Neuronal stem cell (in vitro differentiated cells): ENCODE measurements at regions not wholly inside any gene's neighbourhood (a gene's known extent, or its start where the extent isn't known, plus 50 kb on each side); places are given as distances from the start of the nearest gene placed in this dataset.

Experiments used
- DNase-seq: peaks from one replicate; pipeline ENCODE4 v3.0.0-alpha.2; 2013; ENCODE audit warnings: low spot score
- H2AFZ ChIP-seq: one replicate; pipeline ENCODE4 v1.6.1; 2013; ENCODE audit warnings: mild to moderate bottlenecking, low read length, inconsistent platforms
- H2AK5ac ChIP-seq: 2 replicates; pipeline ENCODE4 v1.6.1; 2013; ENCODE audit warnings: low read depth, mild to moderate bottlenecking, inconsistent platforms, low read length, moderate library complexity, mixed read lengths
- H2BK120ac ChIP-seq: 2 replicates; pipeline ENCODE4 v1.6.1; 2013; ENCODE audit warnings: low read depth, mild to moderate bottlenecking, inconsistent platforms, low read length, moderate library complexity, mixed read lengths
- H2BK12ac ChIP-seq: one replicate; pipeline ENCODE4 v1.6.1; 2013; ENCODE audit warnings: low read length, inconsistent platforms
- H2BK15ac ChIP-seq: 2 replicates; pipeline ENCODE4 v1.6.1; 2013; ENCODE audit warnings: mild to moderate bottlenecking, low read length, inconsistent platforms, mixed read lengths
- H2BK5ac ChIP-seq: one replicate; pipeline ENCODE4 v1.6.1; 2013; ENCODE audit warnings: inconsistent platforms, mild to moderate bottlenecking, low read length, moderate library complexity
- H3K14ac ChIP-seq: one replicate; pipeline ENCODE4 v1.6.1; 2013; ENCODE audit warnings: low read length, inconsistent platforms
- H3K18ac ChIP-seq: 2 replicates; pipeline ENCODE4 v1.6.1; 2013; ENCODE audit warnings: low read length, inconsistent platforms
- H3K23ac ChIP-seq: 2 replicates; pipeline ENCODE4 v1.6.1; 2013; ENCODE audit warnings: low read depth, mild to moderate bottlenecking, mixed read lengths, low read length, inconsistent platforms; ENCODE audit not compliant: poor library complexity
- H3K27ac ChIP-seq: replicated peaks from 3 replicates; pipeline ENCODE4 v1.5.1; 2013; ENCODE audit warnings: low read length, inconsistent platforms
- H3K27me3 ChIP-seq, 3 experiments: 2 replicates each; pipeline ENCODE4 v1.6.1; 2013; ENCODE audit warnings: low read length in 3 of 3, mild to moderate bottlenecking in 2 of 3, inconsistent platforms in 1 of 3, low read depth in 1 of 3, mixed read lengths in 1 of 3, moderate library complexity in 1 of 3; ENCODE audit not compliant: control insufficient read depth in 3 of 3, insufficient read depth in 3 of 3
- H3K36me3 ChIP-seq, 2 donors: replicated peaks in 1 of 2; 2 replicates each; pipeline ENCODE4 v1.6.1; 2013; ENCODE audit warnings: low read length in 2 of 2; ENCODE audit not compliant: control insufficient read depth in 2 of 2, insufficient read depth in 2 of 2
- H3K4ac ChIP-seq: 2 replicates; pipeline ENCODE4 v1.6.1; 2013; ENCODE audit warnings: inconsistent platforms, mild to moderate bottlenecking, low read length, moderate library complexity
- H3K4me1 ChIP-seq, 2 donors: 1 replicate in 1 of 2; 2 replicates in 1 of 2; pipeline ENCODE4 v1.6.1; 2013; ENCODE audit warnings: low read length in 2 of 2, low read depth in 1 of 2; ENCODE audit not compliant: control insufficient read depth in 2 of 2, insufficient read depth in 1 of 2
- H3K4me2 ChIP-seq: one replicate; pipeline ENCODE4 v1.6.1; 2013; ENCODE audit warnings: mild to moderate bottlenecking, low read length, inconsistent platforms; ENCODE audit not compliant: insufficient read depth, poor library complexity, severe bottlenecking
- H3K4me3 ChIP-seq, 2 donors: 2 replicates each; pipeline ENCODE4 v1.5.1; 2013; ENCODE audit warnings: low read length in 2 of 2, mild to moderate bottlenecking in 2 of 2, inconsistent platforms in 1 of 2, moderate library complexity in 1 of 2
- H3K79me1 ChIP-seq: one replicate; pipeline ENCODE4 v1.6.1; 2013; ENCODE audit warnings: low read depth, mild to moderate bottlenecking, inconsistent platforms, low read length, moderate library complexity
- H3K9ac ChIP-seq: one replicate; pipeline ENCODE4 v1.6.1; 2013; ENCODE audit warnings: mild to moderate bottlenecking, low read depth, low read length, inconsistent platforms; ENCODE audit not compliant: poor library complexity
- H3K9me3 ChIP-seq, 2 donors: replicated peaks in 1 of 2; 2 replicates each; pipeline versions ENCODE3 to v1.6.1; 2013; ENCODE audit warnings: low read length in 2 of 2, mild to moderate bottlenecking in 2 of 2, inconsistent platforms in 1 of 2, low read depth in 1 of 2, mixed read lengths in 1 of 2, moderate library complexity in 1 of 2; ENCODE audit not compliant: control insufficient read depth in 2 of 2, insufficient read depth in 1 of 2
- H4K8ac ChIP-seq: one replicate; pipeline ENCODE4 v1.6.1; 2013; ENCODE audit warnings: low read depth, mild to moderate bottlenecking, inconsistent platforms, low read length, moderate library complexity
- H4K91ac ChIP-seq: one replicate; pipeline ENCODE4 v1.6.1; 2013; ENCODE audit warnings: low read length, low read depth, mild to moderate bottlenecking, inconsistent platforms; ENCODE audit not compliant: poor library complexity
- WGBS, 2 donors: extraction: QIAGEN DNeasy Blood & Tissue Kit; methylation state at CpG; one replicate each; pipeline ENCODE4 v1.1.7; 2013; ENCODE audit warnings: missing lambda C conversion rate in 2 of 2, mixed read lengths in 1 of 2; ENCODE audit not compliant: insufficient read length in 2 of 2, insufficient replicate concordance in 1 of 2; ENCODE audit errors: extremely low coverage in 2 of 2; 5-methylcytosine and 5-hydroxymethylcytosine counted together

GRCh38 chr16:59369523-59369922 lies 635.4 kb upstream of the GOT2 start:
- Histone ChIP-seq H3K4me1 (no peaks in the 10 kb centered on the region), H4K91ac (no peak overlapping the region)

GRCh38 chr16:59368586-59368985 lies 634.5 kb upstream of the GOT2 start:
- H3K79me1 ChIP-seq = no peaks in the 10 kb centered on the region
- no peaks in the 10 kb centered on the region for H3K36me3 ChIP-seq
- H3K27me3 ChIP-seq = no peaks in the 10 kb centered on the region
- no peak overlapping the region for H3K27ac ChIP-seq
- no peak overlapping the region for H2BK15ac ChIP-seq
- no peak overlapping the region for H3K4me2 ChIP-seq
- H3K18ac ChIP-seq = no peak overlapping the region
- H3K23ac ChIP-seq = no peak overlapping the region
- no peak overlapping the region for H2AK5ac ChIP-seq
- H2BK120ac ChIP-seq = no peak overlapping the region
- no peak overlapping the region for H2BK12ac ChIP-seq
- no CpG with 5 or more reads among the region's 6 CpGs for WGBS, 2 donors
- H4K91ac ChIP-seq = no peak overlapping the region
- H4K8ac ChIP-seq = no peak overlapping the region
- no peaks in the 10 kb centered on the region for H3K9me3 ChIP-seq
- no peak overlapping the region for H3K4ac ChIP-seq
- no peak overlapping the region for H3K14ac ChIP-seq
- H3K9ac ChIP-seq = no peak overlapping the region
- no peak overlapping the region for H2BK5ac ChIP-seq
- no peak for DNase-seq
- H3K4me3 ChIP-seq = no peak overlapping the region
- H2AFZ ChIP-seq = no peak overlapping the region
- H3K4me1 ChIP-seq = no peaks in the 10 kb centered on the region

More at GRCh38 chr16:59369523-59369922, 635.4 kb upstream of the GOT2 start:
- H3K4me2 ChIP-seq = no peak overlapping the region
- no peak overlapping the region for H2BK120ac ChIP-seq
- H3K9me3 ChIP-seq = no peaks in the 10 kb centered on the region
- no peak overlapping the region for H2BK15ac ChIP-seq
- no peak overlapping the region for H2BK5ac ChIP-seq
- DNase-seq = no peak
- no peak overlapping the region for H3K4me3 ChIP-seq
- no peak overlapping the region for H3K4ac ChIP-seq
- no peaks in the 10 kb centered on the region for H3K27me3 ChIP-seq
- H3K18ac ChIP-seq = no peak overlapping the region
- H3K36me3 ChIP-seq = no peaks in the 10 kb centered on the region
- no peak overlapping the region for H3K9ac ChIP-seq
- no peak overlapping the region for H3K23ac ChIP-seq
- no peak overlapping the region for H3K27ac ChIP-seq
- no peaks in the 10 kb centered on the region for H3K79me1 ChIP-seq
- no CpG with 5 or more reads among the region's 5 CpGs for WGBS, 2 donors
- H4K8ac ChIP-seq = no peak overlapping the region
- no peak overlapping the region for H2AK5ac ChIP-seq
- H2AFZ ChIP-seq = no peak overlapping the region
- H3K14ac ChIP-seq = no peak overlapping the region
- H2BK12ac ChIP-seq = no peak overlapping the region

GRCh38 chr16:59356709-59357108 lies 622.6 kb upstream of the GOT2 start:
- Histone ChIP-seq H3K23ac (no peak overlapping the region), H3K79me1 (no peaks in the 10 kb centered on the region), H3K9me3 (no peaks in the 10 kb centered on the region), H2BK12ac (no peak overlapping the region), H3K36me3 (no peaks in the 10 kb centered on the region), H3K27me3 (no peaks in the 10 kb centered on the region), H3K4ac (no peak overlapping the region), H3K27ac (no peak overlapping the region), H2BK5ac (no peak overlapping the region), H3K4me3 (no peak overlapping the region), H2AK5ac (no peak overlapping the region), H2BK15ac (no peak overlapping the region), H3K14ac (no peak overlapping the region), H3K9ac (no peak overlapping the region), H3K4me1 (peaks cover 0 to 3% of the 10 kb centered on the region in 2 donors), H4K8ac (no peak overlapping the region), H2AFZ (no peak overlapping the region), H2BK120ac (no peak overlapping the region), H3K4me2 (no peak overlapping the region), H3K18ac (no peak overlapping the region), H4K91ac (no peak overlapping the region)
- no CpG with 5 or more reads among the region's 1 CpG for WGBS, 2 donors
- no peak for DNase-seq

GRCh38 chr16:59356144-59356543 lies 622.0 kb upstream of the GOT2 start:
- WGBS, 2 donors = no CpG with 5 or more reads among the region's 5 CpGs

More at GRCh38 chr16:59356144-59356543, 622.0 kb upstream of the GOT2 start:
- Histone ChIP-seq H3K18ac (no peak overlapping the region), H2BK12ac (no peak overlapping the region), H4K91ac (no peak overlapping the region), H3K79me1 (no peaks in the 10 kb centered on the region), H3K4me1 (peaks cover 0 to 3% of the 10 kb centered on the region in 2 donors), H3K4me2 (no peak overlapping the region), H3K27ac (no peak overlapping the region), H3K27me3 (no peaks in the 10 kb centered on the region), H3K4me3 (no peak overlapping the region), H2AK5ac (no peak overlapping the region), H3K4ac (no peak overlapping the region), H3K23ac (no peak overlapping the region), H2BK5ac (no peak overlapping the region), H4K8ac (no peak overlapping the region), H2BK120ac (no peak overlapping the region), H2AFZ (no peak overlapping the region), H3K9me3 (no peaks in the 10 kb centered on the region), H3K14ac (no peak overlapping the region), H2BK15ac (no peak overlapping the region), H3K36me3 (no peaks in the 10 kb centered on the region), H3K9ac (no peak overlapping the region)
- DNase-seq = no peak
